SK-N-SH (cell line): ENCODE measurements at regions not wholly inside any gene's neighbourhood (a gene's known extent, or its start where the extent isn't known, plus 50 kb on each side); places are given as distances from the start of the nearest gene placed in this dataset.

Experiments used
- CTCF ChIA-PET: fragments of 300-600, 350-600 bp; formaldehyde crosslinking; extraction: SDS; loops from one replicate; lab custom pipeline; 2021; lab: Yijun Ruan, JAX
- POLR2A ChIA-PET: fragments of 350-600 bp; sonication (Branson Sonifier 250); formaldehyde crosslinking; extraction: SDS; loops from one replicate; lab custom pipeline; 2020; ENCODE audit warnings: antibody characterized with exemption, inconsistent platforms; lab: Yijun Ruan, JAX
- DNase-seq: peaks from one replicate; pipeline ENCODE4 v3.0.0; 2012
- H2AFZ ChIP-seq: fragments of 200-600 bp; sonication (generic); 2 replicates; pipeline ENCODE4 v1.8.1; 2016; ENCODE audit warnings: antibody characterized with exemption, mild to moderate bottlenecking, low read depth
- H3F3A ChIP-seq: fragments of 200-600 bp; sonication (generic); replicated peaks from 2 replicates; pipeline ENCODE3; 2016; ENCODE audit warnings: antibody characterized with exemption, mild to moderate bottlenecking; ENCODE audit not compliant: insufficient read depth
- H3K27ac ChIP-seq, 2 experiments: fragments of 200-500 bp in 1 of 2; fragments of 200-600 bp in 1 of 2; sonication (Bioruptor generic) in 1 of 2; sonication (generic), shearing (Covaris generic) in 1 of 2; 2 replicates each; pipeline versions ENCODE4 v1.5.1 to v1.6.1; 2014 to 2016; ENCODE audit warnings: low read depth in 2 of 2, inconsistent platforms in 1 of 2, low read length in 1 of 2, mild to moderate bottlenecking in 1 of 2, mixed read lengths in 1 of 2
- H3K27me3 ChIP-seq: fragments of 200-600 bp; sonication (generic), shearing (Covaris generic); 2 replicates; pipeline ENCODE4 v1.6.1; 2016; ENCODE audit warnings: mixed run types; ENCODE audit not compliant: insufficient read depth
- H3K36me3 ChIP-seq, 2 experiments: fragments of 200-500 bp in 1 of 2; fragments of 200-600 bp in 1 of 2; sonication (Bioruptor generic) in 1 of 2; sonication (generic) in 1 of 2; replicated peaks in 1 of 2; 2 replicates each; pipeline versions ENCODE3 to v1.5.1; 2014 to 2016; ENCODE audit warnings: low read length in 1 of 2, mild to moderate bottlenecking in 1 of 2; ENCODE audit not compliant: insufficient read depth in 2 of 2, control insufficient read depth in 1 of 2
- H3K4me1 ChIP-seq, 2 experiments: fragments of 200-500 bp in 1 of 2; fragments of 200-600 bp in 1 of 2; sonication (Bioruptor generic) in 1 of 2; sonication (generic), shearing (Covaris generic) in 1 of 2; 2 replicates each; pipeline versions ENCODE4 v1.5.1 to v1.6.1; 2014 to 2016; ENCODE audit warnings: low read depth in 1 of 2, low read length in 1 of 2, mixed run types in 1 of 2; ENCODE audit not compliant: insufficient read depth in 2 of 2, control insufficient read depth in 1 of 2
- H3K4me2 ChIP-seq: fragments of 200-600 bp; sonication (generic), shearing (Covaris generic); 2 replicates; pipeline ENCODE4 v1.6.1; 2017; ENCODE audit warnings: mixed run types
- H3K4me3 ChIP-seq, 2 experiments: fragments of 200-500 bp in 1 of 2; fragments of 200-600 bp in 1 of 2; sonication (Bioruptor generic) in 1 of 2; sonication (generic), shearing (Covaris generic) in 1 of 2; 2 replicates each; pipeline versions ENCODE4 v1.5.1 to v1.8.1; 2014 to 2016; ENCODE audit warnings: low read depth in 2 of 2, inconsistent platforms in 1 of 2, low read length in 1 of 2, mild to moderate bottlenecking in 1 of 2, mixed read lengths in 1 of 2, moderate library complexity in 1 of 2
- H3K79me2 ChIP-seq: fragments of 200-600 bp; sonication (generic); 2 replicates; pipeline ENCODE4 v1.8.1; 2017; ENCODE audit warnings: mild to moderate bottlenecking; ENCODE audit not compliant: insufficient read depth
- H3K9ac ChIP-seq: fragments of 200-600 bp; sonication (generic); 2 replicates; pipeline ENCODE4 v1.6.1; 2017; ENCODE audit warnings: mixed run types
- H3K9me2 ChIP-seq: fragments of 200-600 bp; sonication (generic); 2 replicates; pipeline ENCODE4 v1.6.1; 2017; ENCODE audit warnings: mixed run types
- H3K9me3 ChIP-seq: fragments of 200-600 bp; sonication (generic); 2 replicates; pipeline ENCODE4 v1.6.1; 2017; ENCODE audit warnings: mixed run types, mild to moderate bottlenecking, moderate library complexity
- H4K20me1 ChIP-seq: fragments of 200-600 bp; sonication (generic); 2 replicates; pipeline ENCODE4 v1.6.1; 2017; ENCODE audit warnings: mild to moderate bottlenecking, mixed run types; ENCODE audit not compliant: insufficient read depth
- MEF2A ChIP-seq: IDR thresholded peaks from 2 replicates; pipeline ENCODE4 v1.4.0; 2012; ENCODE audit warnings: low read depth, borderline replicate concordance
- RFX5 ChIP-seq: IDR thresholded peaks from 2 replicates; pipeline ENCODE4 v1.6.1; 2012; ENCODE audit warnings: mild to moderate bottlenecking, improper control_type of control experiment, low read length
- WGBS: methylation state at CpG from one replicate; pipeline ENCODE4 v1.1.6; 2017; ENCODE audit warnings: low lambda C conversion rate; 5-methylcytosine and 5-hydroxymethylcytosine counted together
- TF ChIP-seq, protein P1 (sequence below): fragments of 150-350 bp; IDR thresholded peaks from 2 replicates; pipeline ENCODE4 v1.6.1; 2016; ENCODE audit warnings: mild to moderate bottlenecking, low read depth, low read length
- TF ChIP-seq, protein P2 (sequence below): fragments of 200-600 bp; sonication (generic); IDR thresholded peaks from 2 replicates; pipeline ENCODE4 v1.6.1; 2017; ENCODE audit warnings: antibody characterized with exemption, mild to moderate bottlenecking, moderate library complexity
- TF ChIP-seq, protein P3 (sequence below): IDR thresholded peaks from 2 replicates; pipeline ENCODE4 v1.6.1; 2012; ENCODE audit warnings: mild to moderate bottlenecking, low read depth, low read length, moderate library complexity
- TF ChIP-seq, protein P4 (sequence below): IDR thresholded peaks from 2 replicates; pipeline ENCODE4 v1.4.0; 2012; ENCODE audit warnings: low read depth

DNA sequence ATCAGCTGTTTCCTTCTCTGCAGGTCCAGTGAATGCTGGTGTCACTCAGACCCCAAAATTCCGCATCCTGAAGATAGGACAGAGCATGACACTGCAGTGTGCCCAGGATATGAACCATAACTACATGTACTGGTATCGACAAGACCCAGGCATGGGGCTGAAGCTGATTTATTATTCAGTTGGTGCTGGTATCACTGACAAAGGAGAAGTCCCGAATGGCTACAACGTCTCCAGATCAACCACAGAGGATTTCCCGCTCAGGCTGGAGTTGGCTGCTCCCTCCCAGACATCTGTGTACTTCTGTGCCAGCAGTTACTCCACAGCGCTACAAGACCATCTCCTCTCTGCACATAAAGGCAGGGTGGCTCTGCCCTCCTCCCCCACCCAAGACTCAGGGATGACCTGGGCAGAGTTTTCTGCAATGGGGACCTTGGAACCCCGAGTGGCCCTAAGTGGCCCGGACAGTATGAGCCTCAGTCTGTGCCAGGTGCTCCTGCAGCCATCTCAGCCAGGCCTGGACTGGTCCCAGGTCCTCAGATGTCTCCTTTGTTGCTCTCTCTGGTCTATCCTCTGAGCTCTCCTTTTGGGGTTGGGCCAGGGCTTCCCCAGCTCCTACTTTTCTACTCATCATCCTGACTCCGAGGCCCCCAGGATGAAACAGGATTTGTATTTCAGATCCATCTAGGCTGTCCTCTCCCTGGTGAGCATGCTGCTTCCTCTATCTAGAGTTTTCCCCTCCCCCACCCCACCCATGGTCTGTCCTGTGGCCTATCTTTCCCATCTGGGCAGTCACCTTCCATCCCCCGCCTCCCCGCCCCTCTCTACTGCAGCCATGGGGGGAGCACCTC is 212.1 kb upstream of the PRSS58 start:
- CTCF ChIA-PET = interaction anchor here (0.6 to 4.3 kb wide), 11 partner anchors 9 to 84 kb away, joined by 3 to 34 read pairs (median 3); no protein-coding TSS in a partner anchor
- POLR2A ChIA-PET = no interaction called here
- no peak overlapping the region for H3K9ac ChIP-seq
- no peak for DNase-seq
- TF ChIP-seq, protein P1, sequence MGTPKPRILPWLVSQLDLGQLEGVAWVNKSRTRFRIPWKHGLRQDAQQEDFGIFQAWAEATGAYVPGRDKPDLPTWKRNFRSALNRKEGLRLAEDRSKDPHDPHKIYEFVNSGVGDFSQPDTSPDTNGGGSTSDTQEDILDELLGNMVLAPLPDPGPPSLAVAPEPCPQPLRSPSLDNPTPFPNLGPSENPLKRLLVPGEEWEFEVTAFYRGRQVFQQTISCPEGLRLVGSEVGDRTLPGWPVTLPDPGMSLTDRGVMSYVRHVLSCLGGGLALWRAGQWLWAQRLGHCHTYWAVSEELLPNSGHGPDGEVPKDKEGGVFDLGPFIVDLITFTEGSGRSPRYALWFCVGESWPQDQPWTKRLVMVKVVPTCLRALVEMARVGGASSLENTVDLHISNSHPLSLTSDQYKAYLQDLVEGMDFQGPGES = no peak
- TF ChIP-seq, protein P2, sequence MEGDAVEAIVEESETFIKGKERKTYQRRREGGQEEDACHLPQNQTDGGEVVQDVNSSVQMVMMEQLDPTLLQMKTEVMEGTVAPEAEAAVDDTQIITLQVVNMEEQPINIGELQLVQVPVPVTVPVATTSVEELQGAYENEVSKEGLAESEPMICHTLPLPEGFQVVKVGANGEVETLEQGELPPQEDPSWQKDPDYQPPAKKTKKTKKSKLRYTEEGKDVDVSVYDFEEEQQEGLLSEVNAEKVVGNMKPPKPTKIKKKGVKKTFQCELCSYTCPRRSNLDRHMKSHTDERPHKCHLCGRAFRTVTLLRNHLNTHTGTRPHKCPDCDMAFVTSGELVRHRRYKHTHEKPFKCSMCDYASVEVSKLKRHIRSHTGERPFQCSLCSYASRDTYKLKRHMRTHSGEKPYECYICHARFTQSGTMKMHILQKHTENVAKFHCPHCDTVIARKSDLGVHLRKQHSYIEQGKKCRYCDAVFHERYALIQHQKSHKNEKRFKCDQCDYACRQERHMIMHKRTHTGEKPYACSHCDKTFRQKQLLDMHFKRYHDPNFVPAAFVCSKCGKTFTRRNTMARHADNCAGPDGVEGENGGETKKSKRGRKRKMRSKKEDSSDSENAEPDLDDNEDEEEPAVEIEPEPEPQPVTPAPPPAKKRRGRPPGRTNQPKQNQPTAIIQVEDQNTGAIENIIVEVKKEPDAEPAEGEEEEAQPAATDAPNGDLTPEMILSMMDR = no peak
- TF ChIP-seq, protein P3, sequence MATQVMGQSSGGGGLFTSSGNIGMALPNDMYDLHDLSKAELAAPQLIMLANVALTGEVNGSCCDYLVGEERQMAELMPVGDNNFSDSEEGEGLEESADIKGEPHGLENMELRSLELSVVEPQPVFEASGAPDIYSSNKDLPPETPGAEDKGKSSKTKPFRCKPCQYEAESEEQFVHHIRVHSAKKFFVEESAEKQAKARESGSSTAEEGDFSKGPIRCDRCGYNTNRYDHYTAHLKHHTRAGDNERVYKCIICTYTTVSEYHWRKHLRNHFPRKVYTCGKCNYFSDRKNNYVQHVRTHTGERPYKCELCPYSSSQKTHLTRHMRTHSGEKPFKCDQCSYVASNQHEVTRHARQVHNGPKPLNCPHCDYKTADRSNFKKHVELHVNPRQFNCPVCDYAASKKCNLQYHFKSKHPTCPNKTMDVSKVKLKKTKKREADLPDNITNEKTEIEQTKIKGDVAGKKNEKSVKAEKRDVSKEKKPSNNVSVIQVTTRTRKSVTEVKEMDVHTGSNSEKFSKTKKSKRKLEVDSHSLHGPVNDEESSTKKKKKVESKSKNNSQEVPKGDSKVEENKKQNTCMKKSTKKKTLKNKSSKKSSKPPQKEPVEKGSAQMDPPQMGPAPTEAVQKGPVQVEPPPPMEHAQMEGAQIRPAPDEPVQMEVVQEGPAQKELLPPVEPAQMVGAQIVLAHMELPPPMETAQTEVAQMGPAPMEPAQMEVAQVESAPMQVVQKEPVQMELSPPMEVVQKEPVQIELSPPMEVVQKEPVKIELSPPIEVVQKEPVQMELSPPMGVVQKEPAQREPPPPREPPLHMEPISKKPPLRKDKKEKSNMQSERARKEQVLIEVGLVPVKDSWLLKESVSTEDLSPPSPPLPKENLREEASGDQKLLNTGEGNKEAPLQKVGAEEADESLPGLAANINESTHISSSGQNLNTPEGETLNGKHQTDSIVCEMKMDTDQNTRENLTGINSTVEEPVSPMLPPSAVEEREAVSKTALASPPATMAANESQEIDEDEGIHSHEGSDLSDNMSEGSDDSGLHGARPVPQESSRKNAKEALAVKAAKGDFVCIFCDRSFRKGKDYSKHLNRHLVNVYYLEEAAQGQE = no peak
- TF ChIP-seq RFX5 (no peak), MEF2A (no peak)
- TF ChIP-seq, protein P4, sequence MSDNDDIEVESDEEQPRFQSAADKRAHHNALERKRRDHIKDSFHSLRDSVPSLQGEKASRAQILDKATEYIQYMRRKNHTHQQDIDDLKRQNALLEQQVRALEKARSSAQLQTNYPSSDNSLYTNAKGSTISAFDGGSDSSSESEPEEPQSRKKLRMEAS = no peak
- no peak overlapping the region for H2AFZ ChIP-seq
- H3K27ac ChIP-seq = no peak overlapping the region
- H3K27me3 ChIP-seq = no peaks in the 10 kb centered on the region
- H3K36me3 ChIP-seq = no peaks in the 10 kb centered on the region
- H3K9me3 ChIP-seq = no peaks in the 10 kb centered on the region
- H3K4me3 ChIP-seq = no peak overlapping the region
- H3K4me1 ChIP-seq = no peaks in the 10 kb centered on the region
- H4K20me1 ChIP-seq = no peaks in the 10 kb centered on the region
- 66% methylated on average over 11 of the region's 11 CpGs for WGBS
- H3K79me2 ChIP-seq = no peaks in the 10 kb centered on the region
- no peak overlapping the region for H3K4me2 ChIP-seq
- no peaks in the 10 kb centered on the region for H3K9me2 ChIP-seq
- no peaks in the 10 kb centered on the region for H3F3A ChIP-seq
